IPS-NIHi7 (cell line): ENCODE measurements at regions not wholly inside any gene's neighbourhood (a gene's known extent, or its start where the extent isn't known, plus 50 kb on each side); places are given as distances from the start of the nearest gene placed in this dataset.
A peak's percentile ranks its signal among the peaks of the same experiment; 100 is the strongest.

Experiments
- DNase-seq: peaks from one replicate; pipeline ENCODE4 v3.0.0; 2012; ENCODE audit warnings: mixed read lengths; ENCODE audit errors: extremely low spot score

DNA sequence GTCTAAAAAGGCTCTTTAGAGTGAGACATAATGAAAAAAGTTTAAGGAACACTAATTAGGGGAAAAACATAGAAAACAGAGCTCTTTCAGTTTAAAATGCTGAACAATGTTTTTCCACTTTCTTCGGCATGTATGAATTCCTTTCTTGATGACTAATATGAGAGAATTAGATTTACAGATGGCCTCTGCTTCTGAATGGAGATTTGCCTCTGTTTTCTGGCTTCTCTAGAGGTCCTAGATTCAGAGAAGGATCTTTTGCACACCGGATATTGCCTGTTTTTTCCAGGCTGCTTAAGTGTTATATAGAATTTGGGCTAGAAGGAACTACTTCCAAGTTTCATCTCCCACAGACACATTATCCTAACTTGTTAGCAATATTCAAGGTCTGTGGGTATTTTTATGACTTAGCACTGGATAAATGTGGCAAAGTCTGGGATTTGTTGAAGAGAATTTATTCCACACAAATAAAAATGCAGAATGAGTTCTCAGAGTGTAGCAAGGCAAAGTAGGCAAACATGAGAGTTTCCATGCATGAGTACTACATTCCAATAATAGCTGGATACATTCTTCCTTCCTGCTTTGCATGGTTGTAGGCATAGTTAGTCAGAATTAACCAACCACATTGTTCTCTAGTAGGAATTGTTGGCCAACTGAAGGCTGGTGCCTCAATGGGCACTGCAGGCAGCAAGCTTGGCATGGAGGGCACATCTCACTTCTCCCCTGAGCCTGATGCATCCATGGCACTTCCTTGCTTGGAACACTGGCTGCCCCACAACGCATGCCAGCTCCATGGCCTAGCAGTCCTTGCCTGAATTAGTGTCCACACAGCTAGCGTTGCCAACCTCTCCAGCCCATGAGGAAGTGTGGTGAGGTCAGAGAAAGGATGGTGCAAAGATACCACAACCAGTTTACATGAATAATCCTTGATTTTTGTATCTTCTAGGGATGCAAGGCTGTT is 224.2 kb downstream of the CLIC5 start:
- no peak for DNase-seq

DNA sequence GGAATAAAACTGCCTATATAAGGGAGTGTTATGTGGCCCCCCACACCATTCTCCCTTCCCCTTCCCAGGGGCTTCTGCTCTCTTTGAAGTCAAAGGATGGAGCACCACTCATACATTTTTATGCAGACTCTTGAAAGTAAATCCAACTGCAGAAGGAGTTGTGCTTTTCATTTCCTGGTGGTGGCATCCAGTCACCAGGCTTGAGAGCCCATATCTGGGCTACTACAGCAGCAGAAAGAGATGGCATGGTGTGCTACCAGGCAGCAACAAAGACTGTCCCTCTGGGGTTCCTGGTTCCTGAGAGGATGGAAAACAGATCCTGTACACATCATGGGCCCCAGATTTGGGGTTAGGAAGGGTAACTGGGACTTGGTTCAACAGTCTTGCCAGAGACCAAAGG is 226.4 kb downstream of the CLIC5 start:
- DNase-seq: no peak

DNA sequence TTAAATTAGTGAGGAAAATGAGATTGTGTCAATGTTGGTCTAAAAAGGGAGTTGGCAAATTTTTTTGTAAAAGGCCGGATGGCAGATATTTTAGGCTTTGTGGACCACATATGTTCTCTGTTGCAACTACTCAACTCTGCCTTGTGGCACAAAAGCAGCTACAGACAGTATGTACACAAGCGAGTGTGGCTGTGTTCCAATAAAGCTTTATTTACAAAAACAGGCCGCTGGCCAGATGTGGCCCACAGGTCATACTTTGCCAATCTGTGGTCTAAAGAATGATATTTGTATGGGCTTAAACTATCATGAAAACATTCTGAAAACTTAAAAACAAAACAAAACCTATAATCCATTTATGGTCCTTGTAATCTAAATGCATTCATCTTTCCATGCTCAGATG is 228.3 kb downstream of the CLIC5 start:
- no peak for DNase-seq

DNA sequence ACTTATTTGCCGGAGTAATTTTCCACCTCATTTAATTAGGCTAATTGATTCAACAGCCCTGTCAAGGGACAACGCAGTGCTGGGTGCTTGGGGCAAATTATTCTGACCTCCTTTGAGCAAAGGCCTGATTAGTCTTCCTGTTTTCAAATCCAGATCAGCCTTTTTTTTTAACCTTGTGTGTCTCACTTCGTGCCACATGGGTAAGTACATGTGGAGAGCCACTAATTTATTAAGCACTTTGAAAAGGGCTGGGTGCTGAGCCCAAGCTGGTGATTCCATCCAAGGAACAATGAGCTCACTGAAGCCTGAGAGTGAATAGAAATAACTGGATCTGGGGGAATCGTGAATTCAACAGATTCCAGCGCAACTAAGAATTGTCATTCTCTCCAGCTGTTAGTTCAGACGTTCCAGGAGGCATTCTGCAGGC is 229.3 kb downstream of the CLIC5 start:
- DNase-seq: no peak

DNA sequence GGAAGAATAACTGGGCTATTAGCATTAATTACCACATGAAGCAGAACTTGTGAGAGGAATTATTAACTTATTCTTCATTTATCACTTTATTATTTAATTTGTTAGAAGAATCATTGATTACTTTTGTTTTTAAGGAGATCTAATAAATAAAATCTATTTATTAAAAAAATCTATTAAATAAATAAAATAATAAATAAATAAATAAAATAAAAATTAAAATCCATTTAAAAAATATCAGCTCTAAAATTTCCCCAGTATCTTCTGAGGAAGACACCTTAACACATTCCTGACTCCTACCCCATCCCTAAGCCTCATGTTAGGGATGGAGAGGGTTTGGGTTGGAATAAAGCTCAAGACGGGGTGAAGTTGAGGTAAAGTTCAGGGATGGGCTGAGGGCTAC is 231.4 kb downstream of the CLIC5 start:
- DNase-seq: no peak

DNA sequence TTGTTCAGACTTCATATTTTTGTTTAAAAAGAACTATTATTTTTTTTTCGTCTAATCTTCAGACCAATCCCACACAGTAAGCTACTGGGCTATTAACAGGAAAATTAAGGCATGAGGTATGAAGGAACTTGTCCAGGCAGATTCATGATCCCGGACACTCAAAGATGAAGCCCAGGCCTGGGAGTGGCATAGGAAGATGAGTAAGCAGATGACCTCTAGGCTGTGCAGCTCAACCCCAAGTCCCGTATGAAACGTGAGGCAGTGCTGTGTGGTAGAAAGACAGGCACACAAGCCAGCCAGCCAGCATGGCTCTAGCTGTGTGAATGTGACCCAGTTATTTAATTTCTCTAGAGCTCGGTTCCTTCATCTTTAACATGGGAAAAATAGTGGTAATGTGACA is 231.9 kb downstream of the CLIC5 start:
- DNase-seq: no peak

DNA sequence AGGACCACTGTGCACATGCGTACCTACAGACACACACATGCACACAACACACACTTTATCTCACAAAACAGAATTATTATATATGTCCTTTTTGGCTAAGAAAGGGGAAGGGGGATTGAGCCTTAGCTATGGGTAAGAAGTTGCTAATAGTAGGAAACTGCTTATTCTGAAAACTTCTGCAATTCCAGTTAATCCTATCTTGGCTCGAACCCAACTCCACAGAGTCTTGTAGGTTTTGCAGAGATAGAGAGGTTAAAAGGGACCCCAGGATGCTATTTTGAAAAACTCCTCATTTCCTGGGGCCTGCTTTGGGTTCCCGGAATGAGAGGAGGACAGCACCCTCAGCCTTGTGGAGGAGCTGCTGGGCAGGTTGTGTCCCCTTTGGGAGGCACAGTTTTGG is 233.8 kb downstream of the CLIC5 start:
- no peak for DNase-seq

DNA sequence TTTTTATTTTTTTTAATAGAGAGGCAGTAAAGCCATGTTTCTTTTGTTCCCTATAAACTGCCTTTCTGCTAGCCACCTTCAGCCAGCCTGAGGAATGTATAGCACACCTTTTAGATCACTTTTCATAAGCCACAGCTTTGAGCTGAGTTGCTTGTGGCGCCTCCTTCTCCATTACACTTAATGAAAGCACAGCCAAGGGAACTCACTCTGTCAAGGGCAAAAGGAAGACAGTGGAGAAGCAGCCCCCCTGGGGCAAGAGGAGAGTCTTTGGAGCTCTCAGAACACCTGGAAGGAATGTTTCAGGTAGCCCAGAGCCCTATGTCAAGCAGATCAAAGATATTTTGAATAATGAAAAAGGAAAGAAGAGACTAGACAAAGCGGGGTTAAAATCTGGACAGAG is 235.1 kb downstream of the CLIC5 start:
- peak; percentile 22 for DNase-seq

DNA sequence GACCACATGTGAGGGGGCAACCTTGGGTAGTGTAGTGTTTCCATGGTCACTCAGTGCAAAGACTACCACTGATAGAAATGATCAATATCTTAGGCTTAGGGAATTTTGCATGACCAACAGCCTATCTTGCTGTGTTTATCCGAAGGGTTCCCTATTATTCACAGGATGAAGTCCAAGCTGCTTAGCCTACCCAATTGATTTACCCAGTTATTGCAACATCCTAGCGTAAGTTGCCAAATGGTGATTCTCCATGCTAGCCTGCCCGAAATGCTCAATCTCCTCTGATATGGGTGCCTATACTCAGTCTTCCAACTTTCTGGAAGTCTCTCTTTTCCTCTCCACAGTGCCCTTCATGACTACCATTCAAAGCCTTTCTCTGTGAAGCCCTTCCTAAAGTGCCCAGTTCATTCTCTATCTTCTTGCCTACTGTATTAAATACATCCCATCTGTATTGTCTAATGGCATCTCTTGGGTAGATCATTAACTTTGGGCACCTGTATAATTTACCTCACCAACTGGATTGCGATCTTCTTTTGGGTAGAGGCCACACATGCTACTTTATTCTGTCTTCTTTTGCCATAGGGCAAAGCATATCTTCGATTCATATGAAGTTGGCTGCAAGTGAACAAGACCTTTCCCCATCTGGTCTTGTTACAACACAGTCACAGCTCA is 240.5 kb downstream of the CLIC5 start:
- no peak for DNase-seq

DNA sequence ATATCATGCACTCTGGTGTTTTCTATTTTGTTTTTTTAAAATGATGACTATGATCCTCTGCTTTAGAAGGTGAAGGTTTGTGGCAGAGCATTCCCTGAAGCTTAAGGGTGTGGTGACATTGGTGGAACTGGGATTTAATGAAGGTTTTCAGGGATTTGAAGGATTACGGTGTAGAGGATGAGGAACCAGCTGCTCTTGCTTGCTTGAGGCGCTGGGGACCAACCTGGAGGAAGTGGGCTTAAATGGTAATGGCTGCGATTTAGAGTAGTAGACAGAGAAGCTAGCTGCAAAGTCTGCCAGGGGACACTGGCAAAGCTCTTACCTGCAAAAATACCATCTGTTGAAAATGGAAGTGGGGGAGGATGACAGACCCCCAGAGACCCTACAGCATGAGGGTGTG is 241.8 kb downstream of the CLIC5 start:
- DNase-seq: no peak

DNA sequence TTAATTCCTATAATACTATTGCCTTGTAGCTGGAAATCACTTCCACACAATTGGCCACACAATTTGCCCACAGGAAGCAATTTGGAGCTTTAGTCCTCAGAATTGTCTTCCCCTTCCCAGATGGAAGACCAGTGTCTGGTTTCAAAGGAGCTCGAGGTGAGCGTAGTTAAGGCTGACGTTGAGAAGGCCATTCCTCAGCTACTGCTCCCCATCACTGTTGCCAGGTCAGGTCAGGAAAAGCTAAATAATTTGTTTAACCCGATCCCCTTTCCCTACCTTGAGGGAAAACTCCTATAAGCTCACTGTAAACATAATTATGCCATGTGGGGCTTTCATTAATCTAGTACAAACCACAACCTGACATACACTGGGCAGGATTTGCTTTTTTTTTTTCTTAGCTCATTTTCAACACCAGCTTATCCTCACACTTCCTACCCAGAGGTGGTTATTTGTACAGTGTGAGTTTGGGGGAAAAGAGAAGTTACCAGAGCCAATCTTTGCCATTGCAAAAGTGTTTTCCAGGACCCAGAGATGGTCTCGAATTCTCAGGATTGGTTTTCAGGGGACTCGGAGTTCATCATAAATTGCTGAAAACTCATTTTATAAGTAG is 242.7 kb downstream of the CLIC5 start:
- DNase-seq: no peak

DNA sequence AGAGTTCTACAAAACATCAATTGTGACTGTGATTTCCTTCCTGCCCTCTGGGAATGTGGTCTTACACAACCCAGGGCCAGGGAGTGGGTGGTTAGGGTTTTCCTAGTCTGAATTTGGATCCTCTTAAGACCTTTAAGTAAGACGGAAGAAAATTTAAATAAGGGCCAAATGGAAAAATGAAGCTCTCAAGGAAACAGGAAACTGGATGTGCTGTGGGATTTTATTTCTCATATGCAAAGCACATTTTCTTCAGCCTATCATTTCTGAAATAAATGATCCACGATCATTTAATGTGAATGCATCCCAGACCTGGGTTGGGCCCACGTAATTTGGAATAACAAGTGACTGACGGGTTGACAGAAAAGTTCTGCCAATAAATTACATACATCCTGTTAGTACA is 243.6 kb downstream of the CLIC5 start:
- no peak for DNase-seq

DNA sequence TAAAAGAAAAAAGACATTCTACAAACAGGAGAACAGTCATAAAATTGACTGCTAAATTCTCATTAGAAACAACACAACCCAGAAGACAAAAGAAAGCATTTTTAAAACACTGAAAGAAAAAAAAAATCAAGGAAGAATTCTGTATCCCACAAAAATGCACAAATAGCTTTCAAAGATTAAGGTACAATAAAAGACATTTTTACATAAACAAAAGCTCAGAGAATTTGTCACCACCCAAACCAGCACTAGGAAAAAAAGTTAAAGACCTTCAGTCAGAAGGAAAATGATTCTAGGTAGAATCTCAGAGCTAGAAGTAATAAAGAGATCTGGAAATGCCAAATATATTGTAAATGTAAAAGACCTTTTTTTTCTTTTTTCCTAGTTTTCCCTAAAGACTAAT is 252.4 kb downstream of the CLIC5 start:
- DNase-seq: no peak

DNA sequence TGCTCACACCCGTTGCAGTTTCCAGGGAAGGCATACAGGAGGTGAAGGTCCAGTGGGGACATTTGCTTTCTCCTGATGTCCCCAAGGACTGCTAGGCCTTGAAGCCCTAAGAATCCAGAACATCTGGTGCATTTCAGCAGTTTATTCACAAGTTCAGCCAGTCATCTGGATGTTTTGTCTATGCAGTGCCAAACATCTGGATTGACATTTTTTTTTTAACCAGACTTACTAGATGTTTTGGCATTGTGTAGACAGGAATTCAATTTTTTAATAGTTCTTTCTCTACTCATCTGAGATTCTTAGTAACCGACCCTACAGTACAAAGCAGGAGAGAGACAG is 256.2 kb downstream of the CLIC5 start:
- no peak for DNase-seq

DNA sequence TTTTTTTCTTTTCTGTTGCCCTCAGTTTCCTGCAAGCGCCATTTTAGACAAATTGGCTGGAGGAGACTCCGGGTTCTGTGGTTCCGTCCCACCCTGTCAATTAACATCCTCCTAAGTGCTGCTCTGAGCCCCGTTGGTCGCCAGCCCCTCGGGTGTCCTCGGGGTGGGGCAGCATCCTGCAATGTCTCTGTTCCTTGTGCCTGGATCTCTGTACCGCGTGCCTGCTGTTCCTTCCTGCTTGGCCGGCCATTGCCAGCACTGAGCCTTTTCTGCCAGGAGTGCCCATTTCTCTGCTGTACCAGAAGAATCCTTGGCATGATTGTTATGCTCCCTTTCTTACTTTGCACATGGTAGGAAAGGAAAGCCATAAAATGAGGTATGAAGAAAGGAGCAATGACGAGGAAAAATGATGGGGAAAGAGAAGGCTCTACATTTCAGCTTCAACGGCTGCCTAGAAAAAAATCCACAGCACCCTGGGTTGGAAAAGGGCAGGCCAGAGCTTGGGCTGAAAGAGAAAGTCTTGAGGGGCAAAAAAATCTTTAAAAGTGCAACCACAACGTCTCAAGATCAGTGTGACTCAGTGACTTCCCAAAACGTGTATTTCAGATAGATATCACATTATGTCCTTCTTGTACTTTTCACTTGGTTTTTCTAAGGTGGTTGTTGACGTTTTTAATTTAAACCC is 256.7 kb downstream of the CLIC5 start:
- no peak for DNase-seq

DNA sequence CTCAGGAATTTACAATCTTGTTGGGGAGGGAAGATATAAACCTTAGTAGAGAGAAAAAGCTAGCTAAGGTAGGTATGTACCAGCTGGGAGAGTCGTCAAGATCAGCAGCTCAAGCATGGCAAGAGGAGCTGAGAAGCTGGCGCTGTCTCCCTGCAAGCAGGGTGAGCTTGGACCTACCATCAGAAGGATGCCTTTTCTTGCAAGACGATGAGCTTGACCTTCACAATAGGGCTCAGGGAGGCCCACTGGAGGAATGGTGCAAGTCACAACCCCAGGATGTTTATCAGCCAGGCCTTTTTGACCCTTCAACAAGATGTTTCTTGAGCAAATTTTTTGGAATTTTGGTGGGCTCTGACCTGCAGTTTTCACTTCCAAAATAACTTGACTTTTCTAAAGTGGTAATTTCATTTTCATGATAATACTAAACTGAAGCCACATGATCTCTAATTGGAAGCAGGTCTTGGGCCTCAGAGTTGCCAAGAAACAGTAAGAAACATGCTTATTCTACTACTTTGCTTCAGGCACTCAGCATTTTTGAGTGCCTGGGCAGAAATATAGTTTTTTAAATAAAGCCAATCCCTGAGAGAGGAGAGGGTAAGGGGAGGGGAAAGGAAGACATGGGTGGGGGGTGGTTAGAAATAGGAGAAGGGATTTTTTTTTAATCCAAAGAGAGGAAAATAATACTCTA is 258.1 kb downstream of the CLIC5 start:
- no peak for DNase-seq

DNA sequence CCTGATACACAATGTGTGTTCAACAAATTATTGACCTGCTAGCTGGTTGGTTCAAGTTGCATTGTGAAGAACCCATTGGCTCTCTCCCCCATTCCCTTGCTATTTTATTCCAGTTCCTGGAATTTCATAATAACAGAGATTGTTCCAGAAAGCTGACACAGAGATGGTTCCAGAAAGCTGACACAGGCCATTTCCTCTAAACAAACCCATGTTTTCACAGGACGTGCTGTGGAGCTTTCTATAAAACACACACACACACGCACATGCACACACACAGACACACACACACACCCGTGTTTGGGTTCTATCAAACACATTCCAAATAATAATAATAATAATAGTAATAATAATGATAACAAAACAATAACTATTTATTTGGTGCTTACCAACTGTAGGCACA is 259.1 kb downstream of the CLIC5 start:
- no peak for DNase-seq

DNA sequence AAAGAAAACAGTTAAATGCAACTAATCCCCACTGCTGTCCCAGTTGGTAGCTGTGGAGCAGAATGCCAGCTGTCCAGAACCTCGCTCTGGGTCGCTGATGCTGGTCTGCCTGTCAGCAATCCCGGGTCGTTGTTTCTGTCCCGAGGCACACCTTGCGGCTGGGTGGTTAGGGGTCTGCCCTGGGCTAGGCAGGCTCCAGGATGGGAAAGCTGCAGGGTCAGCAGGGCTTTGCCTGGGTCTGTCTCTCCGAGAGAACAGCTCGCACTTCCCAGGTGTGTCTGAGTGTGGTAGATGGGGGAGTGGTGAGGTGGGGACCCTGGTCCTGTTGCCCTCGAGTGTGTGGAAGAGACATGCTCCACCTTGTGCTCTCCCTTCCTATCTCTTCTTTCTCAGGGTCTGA is 261.2 kb downstream of the CLIC5 start:
- DNase-seq: no peak

DNA sequence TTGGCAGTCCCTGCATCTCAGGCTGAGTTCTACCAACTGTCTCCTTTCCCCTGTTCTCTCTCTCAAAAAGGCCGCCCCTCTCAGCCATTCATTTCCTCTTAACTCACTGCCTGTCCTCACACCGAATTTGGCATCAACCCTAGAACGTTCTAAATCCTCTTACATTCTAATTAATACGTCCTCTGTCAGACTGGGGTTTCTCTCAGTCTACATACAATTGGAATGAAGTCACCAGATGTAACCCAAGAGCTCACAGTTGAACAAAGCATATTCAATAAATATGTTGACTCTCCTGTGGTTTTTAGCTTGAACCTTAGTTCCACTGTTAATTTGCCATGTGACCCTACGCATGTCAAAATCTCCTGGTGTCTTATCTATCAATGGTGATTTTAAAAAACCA is 269.6 kb downstream of the CLIC5 start:
- no peak for DNase-seq

DNA sequence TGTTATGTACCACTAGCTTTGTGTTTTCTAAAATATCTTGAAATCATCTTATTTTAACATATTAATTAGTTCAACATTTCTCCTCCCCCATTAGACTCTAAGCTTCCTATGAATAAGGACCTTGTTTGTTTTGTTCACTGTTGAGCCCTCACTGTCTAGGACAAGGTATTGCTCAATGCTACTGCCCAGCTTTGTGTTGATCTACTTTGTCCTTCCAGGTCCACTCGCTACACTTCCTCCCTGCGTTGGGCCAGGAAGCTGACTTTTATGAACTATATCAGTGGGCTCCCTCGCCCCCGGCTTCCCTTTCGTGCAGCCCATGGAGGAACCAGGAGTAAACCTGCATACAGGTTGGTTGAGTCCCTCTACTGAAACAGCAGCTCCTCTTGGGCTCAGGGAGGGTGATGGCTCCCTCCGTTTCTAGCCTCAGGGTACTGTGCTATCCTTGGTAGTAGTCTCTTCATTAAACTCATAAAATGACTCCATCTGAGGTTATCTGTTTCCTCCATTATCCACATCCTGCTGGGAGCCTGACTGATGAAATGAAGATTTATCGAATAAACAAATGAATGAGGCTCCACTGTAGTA is 272.5 kb downstream of the CLIC5 start:
- DNase-seq: no peak

DNA sequence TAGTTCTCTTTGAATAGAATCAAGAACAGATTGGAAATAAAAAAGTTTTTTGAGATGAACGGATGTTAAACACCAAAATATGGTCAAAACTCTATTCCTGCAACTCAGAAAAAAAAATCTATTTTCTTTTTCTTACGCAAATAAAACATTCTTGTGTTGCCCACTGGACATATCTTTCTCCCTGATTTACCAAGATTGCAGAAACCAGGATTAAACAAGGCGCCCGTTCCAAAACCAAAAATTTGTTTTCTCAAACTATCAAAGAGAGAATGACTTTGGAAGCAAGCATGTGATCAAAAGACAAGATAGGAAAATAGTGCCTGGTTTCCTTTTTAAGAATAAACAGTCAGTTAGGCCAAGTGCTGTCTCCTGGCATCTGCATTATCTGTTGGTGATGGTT is 273.1 kb downstream of the CLIC5 start:
- DNase-seq: no peak
